NCI-H2081 treated with DMSO at 0.1 percent for 48 hours (cell line): ENCODE measurements at regions not wholly inside any gene's neighbourhood (a gene's known extent, or its start where the extent isn't known, plus 50 kb on each side); places are given as distances from the start of the nearest gene placed in this dataset.
A peak's percentile ranks its signal among the peaks of the same experiment; 100 is the strongest.
"Not testable (repeated sequence)": the region's sequence is repeated elsewhere in the genome, so short reads cannot be mapped to it uniquely, and the experiment has no call there.

Source experiments
- DNase-seq: peaks from one replicate; lab custom pipeline; 2025; lab: John Stamatoyannopoulos, UW

- DNase-seq, result no peak
These were observed 330.5 kb upstream of the KCNMB2 start for GRCh38 chr3:178205740-178206139.

DNA sequence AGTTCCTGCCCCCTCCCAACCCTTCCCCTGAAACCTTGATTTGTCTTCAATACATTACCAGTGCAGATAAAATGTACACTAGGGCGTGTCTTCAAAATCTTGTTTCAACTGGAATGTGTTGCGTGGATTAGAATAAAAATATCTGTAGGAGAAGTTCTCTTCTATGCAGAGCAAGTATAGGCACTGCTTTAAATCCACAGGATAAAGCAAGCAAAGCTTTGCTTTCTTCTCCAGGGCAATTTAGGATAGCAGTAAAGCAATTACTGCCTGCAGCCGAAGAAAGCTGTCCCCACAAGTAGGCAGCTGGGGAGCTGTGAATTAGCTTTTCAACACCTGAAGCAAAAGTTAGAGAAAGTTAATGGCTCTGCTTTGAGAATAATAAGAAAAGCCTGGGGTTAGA is 329.7 kb upstream of the KCNMB2 start:
- DNase-seq, result no peak

GRCh38 chr3:178207161-178207560 is 329.1 kb upstream of the KCNMB2 start:
- not testable (repeated sequence) for DNase-seq

DNA sequence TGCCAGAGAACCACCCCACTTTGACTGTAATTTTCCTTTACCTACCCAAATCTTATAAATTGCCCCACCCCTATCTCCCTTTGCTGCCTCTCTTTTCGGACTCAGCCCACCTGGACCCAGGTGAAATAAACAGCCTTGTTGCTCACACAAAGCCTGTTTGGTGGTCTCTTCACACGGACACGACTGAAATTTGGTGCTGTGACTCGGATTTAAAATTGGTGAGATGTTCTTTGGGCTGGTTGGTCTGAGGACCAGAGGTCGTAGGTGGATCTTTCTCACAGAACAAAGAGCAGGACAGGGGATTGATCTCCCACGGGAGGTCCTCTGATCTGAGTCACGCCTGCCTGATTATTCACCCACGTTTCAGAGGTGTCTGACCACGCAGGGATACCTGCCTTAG is 328.6 kb upstream of the KCNMB2 start:
- DNase-seq, result not testable (repeated sequence)

- DNase-seq, result not testable (repeated sequence)
These were observed 327.1 kb upstream of the KCNMB2 start for GRCh38 chr3:178209116-178209515.

DNA sequence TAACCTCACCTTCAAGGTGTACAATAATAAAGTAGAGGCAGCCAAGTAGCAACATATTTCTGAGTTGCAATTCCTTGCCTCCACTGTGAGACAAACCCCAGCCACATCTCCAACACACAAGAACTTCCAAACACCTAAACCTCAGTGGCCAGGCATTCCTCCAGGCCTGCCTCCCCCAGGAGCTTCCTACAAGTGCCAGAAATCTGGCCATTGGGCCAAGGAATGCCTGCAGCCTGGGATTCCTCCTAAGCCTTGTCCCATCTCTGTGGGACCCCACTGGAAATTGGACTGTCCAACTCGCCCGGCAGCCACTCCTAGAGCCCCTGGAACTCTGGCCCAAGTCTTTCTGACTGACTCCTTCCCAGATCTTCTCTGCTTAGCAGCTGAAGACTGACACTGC is 326.6 kb upstream of the KCNMB2 start:
- DNase-seq, result not testable (repeated sequence)

- not testable (repeated sequence) for DNase-seq
These were observed 325.1 kb upstream of the KCNMB2 start for GRCh38 chr3:178211086-178211485.

DNA sequence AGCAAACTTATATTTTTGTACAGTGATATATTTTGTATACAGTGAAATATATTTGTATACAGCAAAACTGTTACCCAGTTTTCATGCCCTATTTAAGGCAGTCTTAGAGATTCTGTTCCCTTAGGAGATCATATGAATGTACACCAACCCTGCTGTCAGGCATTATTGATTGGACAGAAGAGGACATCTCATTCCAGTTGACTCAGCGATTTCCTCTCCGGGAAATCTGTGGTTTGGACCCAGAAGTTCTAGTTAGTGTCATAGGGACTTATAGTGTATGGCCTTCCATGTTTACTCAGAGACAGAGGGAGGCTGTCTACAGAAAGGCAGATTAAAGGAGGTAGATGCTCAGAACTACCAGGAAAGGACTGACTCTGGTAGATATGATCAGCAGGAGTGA is 318.8 kb upstream of the KCNMB2 start:
- no peak for DNase-seq

DNA sequence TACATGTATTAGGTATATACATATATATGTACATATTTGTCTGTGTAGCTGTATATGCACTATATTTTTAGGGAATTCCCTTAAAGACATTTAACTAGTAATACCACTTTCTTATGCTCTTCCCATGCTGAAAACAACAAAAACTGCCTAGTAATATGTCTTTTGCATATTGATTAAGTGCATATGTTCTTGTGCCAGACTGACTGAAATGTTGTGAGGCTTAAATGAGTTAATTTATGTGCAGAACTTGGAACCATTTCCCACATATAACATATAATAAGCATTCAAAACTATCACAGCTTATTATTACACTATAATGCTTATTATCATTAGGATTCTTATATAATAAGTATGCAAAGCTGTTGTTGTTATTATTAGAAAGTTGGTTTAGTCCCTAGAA is 318.0 kb upstream of the KCNMB2 start:
- no peak for DNase-seq

GRCh38 chr3:178219661-178220060 is 316.6 kb upstream of the KCNMB2 start:
- DNase-seq, result not testable (repeated sequence)

DNA sequence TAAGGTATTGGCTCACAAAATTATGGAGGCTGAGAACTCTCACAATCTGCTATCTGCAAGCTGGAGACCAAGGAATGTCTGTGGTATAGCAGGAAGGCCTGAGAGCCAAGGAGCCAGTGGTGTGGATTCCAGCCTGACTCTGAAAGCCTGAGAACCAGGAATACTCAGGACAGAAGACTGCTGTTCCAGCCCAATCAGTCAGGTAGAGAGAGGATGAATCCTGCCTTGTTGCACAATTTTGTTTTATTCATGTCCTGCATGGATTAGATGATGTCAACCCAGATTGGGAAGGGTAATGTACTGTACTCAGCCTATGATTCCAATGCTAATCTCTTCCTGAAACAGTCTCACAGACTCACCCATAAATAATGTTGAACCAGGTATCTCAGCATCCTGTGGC is 312.4 kb upstream of the KCNMB2 start:
- no peak for DNase-seq

DNA sequence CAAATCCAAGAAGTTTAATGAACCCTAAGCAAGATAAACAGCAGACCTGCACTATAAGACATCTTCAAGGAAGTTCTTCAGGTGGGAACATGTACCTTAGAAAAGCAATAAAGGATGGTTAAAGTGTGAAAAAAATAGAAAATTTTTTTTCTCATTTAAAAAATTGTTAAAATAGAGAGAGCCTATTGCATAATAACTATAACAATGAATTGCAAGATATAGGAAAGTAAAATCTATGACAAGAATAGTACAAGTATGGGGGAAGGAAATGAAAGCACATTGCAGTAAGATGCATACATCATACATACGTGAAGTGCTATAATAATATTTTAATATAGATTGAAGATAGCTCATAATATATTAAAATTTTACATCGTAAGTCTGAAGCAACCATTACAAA is 310.1 kb upstream of the KCNMB2 start:
- DNase-seq, result no peak

- DNase-seq, result no peak
These were observed 304.6 kb upstream of the KCNMB2 start for GRCh38 chr3:178231645-178232044.

DNA sequence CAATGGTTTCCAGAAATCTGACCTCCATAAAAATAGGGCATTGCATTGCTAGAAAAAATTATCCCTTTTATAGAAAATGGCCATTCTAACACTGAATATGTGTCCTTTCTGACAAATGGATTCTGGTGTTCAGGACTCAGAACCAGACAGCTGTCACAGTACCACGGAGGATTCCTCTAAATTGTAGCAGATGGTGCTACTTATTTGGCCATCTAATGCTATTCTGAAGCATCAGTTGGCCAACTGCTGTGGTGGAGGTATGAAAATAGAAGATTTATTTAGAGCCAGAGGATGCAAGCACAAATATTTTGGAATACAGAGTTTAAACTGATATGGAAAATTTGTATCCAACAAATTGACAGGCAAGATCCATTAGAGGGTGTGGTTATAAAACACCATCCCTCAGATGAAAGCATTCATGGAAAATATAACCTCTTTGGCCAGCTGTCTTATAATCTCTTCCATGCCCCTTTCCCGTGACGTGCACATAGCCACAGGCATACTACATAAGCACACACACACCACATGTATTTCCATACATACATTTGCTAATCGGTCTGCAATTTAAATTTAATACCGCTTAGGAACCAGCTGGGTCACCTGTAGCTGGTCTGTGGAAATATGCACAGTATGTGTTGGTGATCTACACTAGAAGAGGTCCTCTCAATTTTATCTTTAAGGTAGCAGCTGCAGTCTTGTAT is 302.7 kb upstream of the KCNMB2 start:
- DNase-seq, result no peak

DNA sequence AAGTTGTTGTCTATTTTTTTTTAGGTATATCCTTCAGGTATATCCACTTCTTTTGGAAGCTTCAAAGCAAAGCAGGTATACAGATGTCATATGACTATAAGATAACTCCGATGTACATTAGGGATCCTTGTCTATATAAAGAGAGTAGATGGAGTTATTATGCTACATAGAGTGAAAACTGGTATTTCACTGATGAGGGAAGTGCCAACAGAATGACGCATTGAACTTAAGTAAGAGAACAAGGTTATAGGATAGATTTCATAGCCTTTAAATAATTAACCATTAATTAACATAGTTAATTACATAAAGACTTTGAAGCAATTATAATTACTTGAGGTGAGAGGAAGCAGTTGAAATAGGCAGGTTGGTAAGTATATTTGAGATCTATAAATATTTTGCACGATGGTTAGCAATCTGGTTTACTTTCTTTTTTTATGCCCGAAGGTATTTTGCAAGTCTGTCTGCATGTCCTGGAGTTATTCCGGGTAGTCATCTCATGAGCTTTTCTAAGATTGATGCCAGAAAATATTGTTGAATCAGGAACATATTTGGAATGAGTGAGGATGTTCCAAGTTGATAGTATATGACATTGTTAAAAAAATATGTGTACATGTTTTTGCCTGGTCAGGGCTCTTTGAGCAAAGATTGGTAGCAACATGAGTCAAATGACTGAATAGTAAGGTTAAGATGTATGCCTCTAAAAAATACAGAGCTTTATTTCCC is 299.5 kb upstream of the KCNMB2 start:
- DNase-seq, result no peak

DNA sequence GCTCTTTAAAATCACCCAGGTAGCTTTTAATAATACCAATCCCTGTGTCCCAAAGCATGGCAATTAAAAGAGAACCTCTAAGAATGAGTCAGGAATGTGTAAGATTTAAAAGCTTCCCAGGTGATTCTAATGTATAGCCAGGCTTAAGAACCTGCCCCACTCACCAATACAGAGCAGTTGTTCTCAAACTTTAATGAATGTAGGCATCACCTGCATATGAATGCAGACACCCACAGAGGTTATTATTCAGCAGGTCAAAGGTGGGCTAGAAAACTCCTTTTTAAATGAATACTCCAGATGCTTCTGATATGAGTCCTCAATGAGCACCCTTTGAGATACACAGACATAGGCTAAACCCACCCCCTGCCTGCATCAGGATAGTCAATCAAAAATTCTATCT is 298.1 kb upstream of the KCNMB2 start:
- DNase-seq, result no peak

DNA sequence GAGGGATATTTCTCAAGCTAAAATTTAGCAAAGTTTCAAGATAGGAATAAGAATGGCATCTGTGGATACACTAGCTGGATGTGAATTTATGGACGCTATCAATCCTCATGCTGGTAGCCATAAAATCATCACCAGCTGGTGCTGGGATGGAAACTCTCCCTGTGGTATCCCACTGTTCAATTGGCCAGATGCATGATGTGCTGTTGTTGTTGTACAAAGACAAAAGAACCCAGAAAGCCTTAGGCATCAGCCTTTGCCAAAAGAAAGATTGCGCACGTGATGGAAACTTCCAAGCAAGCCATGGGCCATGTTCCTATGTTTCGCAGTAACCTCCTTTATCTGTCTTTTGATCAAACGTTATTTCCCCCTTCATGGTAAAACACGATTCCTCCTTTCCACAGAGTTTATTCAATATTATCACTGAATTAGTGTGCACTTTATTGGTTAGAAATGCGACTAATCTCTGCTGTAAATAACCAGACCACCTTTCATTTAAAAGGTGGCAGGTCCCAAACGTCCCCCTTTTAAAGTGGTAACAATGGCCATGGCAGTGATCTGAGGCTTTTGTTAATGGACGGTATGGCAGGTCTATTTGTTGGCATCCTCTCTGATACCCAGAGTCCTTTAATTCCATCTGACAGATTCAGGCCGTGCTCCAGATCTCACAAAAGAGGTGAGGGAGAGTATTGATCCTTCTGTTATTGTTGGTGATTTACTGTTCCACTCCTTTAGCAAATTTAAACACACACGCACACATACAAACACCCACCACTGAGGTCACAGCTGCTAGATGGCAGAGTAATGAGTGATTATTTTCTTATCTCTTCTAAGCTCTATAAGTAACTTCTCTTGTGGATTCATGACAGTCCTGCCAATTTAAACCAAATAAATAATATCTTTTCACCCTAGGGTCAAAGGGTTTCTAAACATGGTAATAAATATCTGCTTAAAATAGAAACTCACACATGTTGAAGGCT is 291.2 kb upstream of the KCNMB2 start:
- peak; percentile 65 for DNase-seq

DNA sequence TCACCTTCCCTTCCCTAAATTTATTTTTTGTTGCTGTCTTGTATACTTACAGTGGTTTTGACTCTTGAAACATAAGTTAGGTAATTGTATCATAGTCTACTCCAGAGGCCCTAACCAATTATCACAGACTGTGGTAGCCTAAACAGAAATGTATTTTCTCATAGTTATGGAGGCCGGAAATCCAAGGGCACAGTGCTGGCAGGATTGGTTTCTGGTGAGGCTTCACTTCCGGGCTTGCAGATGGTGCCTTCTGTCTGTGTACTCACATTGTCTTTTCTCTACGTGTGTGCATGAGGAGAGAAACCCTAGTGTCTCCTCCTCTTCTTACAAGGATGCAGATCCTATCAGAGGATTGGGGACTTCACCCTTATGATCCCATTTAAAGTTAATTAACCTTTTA is 290.2 kb upstream of the KCNMB2 start:
- no peak for DNase-seq

DNA sequence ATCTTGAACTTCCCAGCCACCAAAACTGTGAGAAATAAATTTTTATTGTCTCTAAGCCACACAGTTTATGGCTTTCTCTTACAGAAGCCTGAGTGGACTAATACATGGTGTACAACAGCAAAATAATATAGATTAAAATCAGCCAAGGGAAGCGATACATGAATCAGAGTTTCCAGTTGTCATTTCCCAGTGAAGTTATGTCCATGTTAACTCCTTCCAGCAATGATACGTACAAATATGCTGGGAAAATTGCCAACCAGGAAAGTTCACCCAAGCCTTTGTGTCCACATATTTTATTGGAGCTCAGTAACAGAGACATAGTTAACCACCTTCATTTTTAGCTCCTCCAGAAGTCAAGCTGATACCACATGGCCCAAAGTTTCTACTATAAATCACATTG is 280.9 kb upstream of the KCNMB2 start:
- DNase-seq, result no peak

GRCh38 chr3:178257491-178257890 is 278.7 kb upstream of the KCNMB2 start:
- DNase-seq, result no peak

DNA sequence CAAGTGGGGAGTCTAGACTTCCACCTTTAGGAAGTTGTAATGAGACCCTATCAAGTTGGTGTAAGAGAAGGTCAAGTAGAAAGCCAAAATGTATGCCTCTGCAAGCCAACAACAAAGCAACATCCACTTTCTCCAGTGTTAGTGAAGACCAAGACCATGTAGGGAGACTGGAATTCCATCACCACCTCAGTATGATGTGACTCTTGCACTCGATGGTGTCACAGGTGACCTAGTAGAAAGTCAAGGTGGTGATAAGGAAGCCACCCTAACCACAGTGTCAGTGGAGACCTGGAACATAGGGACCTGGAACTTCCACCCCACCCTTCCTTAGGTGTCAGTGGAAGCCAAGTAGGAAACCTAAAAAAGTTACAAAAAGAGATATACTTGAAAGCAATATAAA is 278.1 kb upstream of the KCNMB2 start:
- no peak for DNase-seq

DNA sequence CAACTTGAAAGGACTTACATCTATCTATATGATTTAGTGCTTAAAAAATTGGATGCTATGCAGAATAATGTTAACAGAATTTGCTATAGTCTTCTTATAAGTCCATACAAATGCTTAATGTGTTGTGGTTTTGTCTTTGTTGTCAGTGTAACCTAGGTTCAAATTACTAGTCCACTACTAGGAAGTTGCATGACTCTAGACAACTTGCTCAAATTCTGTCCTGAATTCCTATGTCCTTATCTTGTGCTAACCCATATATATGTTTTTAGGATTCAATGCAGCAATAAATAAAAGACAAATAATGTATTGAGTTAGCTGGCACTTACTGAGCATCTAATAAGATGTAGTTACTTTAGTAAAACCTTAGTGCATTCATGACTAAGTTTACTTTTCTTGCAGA is 276.5 kb upstream of the KCNMB2 start:
- no peak for DNase-seq
